ENCODE measurements at regions not wholly inside any gene's neighbourhood (a gene's known extent, or its start where the extent isn't known, plus 50 kb on each side); places are given as distances from the start of the nearest gene placed in this dataset.

GRCh38 chrX:80267790-80268189 lies 152.5 kb upstream of the TENT5D start:
- CTCF ChIA-PET, result no interaction called here
- no peaks in the 10 kb centered on the region for H3K36me3 ChIP-seq (ENCODE audit: low read depth)
- H3K9me3 ChIP-seq (ENCODE audit: insufficient read depth, low read depth), result no peaks in the 10 kb centered on the region
- POLR2A ChIA-PET (ENCODE audit: unreplicated experiment), result no interaction called here
- no peak overlapping the region for H3K4me2 ChIP-seq
- no peaks in the 10 kb centered on the region for H4K20me1 ChIP-seq (ENCODE audit: insufficient read depth)
- no peak overlapping the region for H2AFZ ChIP-seq
- DNase-seq, result no peak
- H3K4me3 ChIP-seq, result no peak overlapping the region
- H3F3A ChIP-seq (ENCODE audit: insufficient read depth, low read depth), result no peaks in the 10 kb centered on the region
- BruUV-seq (replicated peaks), result no TSS peak
- H3K4me1 ChIP-seq (replicated peaks; ENCODE audit: insufficient read depth), result no peaks in the 10 kb centered on the region
- no peaks in the 10 kb centered on the region for H3K79me2 ChIP-seq (ENCODE audit: low read depth)
- no peak overlapping the region for H3K27ac ChIP-seq
- intact Hi-C loops (cut with micrococcal nuclease; ENCODE audit: unreplicated experiment), result no loop called here
- H3K27me3 ChIP-seq (ENCODE audit: insufficient read depth, low read depth), result no peaks in the 10 kb centered on the region
- TF ChIP-seq CTCF (conservative IDR thresholded peaks at IDR 0.05), result no peak
- TF ChIP-seq EZH2 (IDR thresholded peaks at IDR 0.05; ENCODE audit: low read depth), result no peak
- H3K9me2 ChIP-seq (ENCODE audit: insufficient read depth), result no peaks in the 10 kb centered on the region

GRCh38 chrX:80282535-80282934 lies 137.7 kb upstream of the TENT5D start:
- Histone ChIP-seq H3K4me3 (no peak overlapping the region), H3K9me3 (ENCODE audit: insufficient read depth, low read depth) (no peaks in the 10 kb centered on the region), H3K4me2 (no peak overlapping the region), H3K4me1 (replicated peaks; ENCODE audit: insufficient read depth) (no peaks in the 10 kb centered on the region), H3K27ac (no peak overlapping the region), H4K20me1 (ENCODE audit: insufficient read depth) (no peaks in the 10 kb centered on the region), H3K36me3 (ENCODE audit: low read depth) (no peaks in the 10 kb centered on the region), H3F3A (ENCODE audit: insufficient read depth, low read depth) (no peaks in the 10 kb centered on the region), H3K79me2 (ENCODE audit: low read depth) (no peaks in the 10 kb centered on the region), H3K27me3 (ENCODE audit: insufficient read depth, low read depth) (no peaks in the 10 kb centered on the region), H3K9me2 (ENCODE audit: insufficient read depth) (no peaks in the 10 kb centered on the region), H2AFZ (no peak overlapping the region)
- DNase-seq, result no peak
- ChIA-PET CTCF (no interaction called here), POLR2A (ENCODE audit: unreplicated experiment) (no interaction called here)
- intact Hi-C loops (cut with micrococcal nuclease; ENCODE audit: unreplicated experiment), result no loop called here
- TF ChIP-seq EZH2 (IDR thresholded peaks at IDR 0.05; ENCODE audit: low read depth) (no peak), CTCF (conservative IDR thresholded peaks at IDR 0.05) (peak; percentile 58)
- no TSS peak for BruUV-seq (replicated peaks)

GRCh38 chrX:80285131-80285773 lies 135.0 kb upstream of the TENT5D start:
- Histone ChIP-seq H3K4me1 (replicated peaks; ENCODE audit: insufficient read depth) (no peaks in the 10 kb centered on the region), H3K9me3 (ENCODE audit: insufficient read depth, low read depth) (no peaks in the 10 kb centered on the region), H3K9me2 (ENCODE audit: insufficient read depth) (no peaks in the 10 kb centered on the region), H3F3A (ENCODE audit: insufficient read depth, low read depth) (no peaks in the 10 kb centered on the region), H3K4me3 (no peak overlapping the region), H3K27me3 (ENCODE audit: insufficient read depth, low read depth) (no peaks in the 10 kb centered on the region), H4K20me1 (ENCODE audit: insufficient read depth) (no peaks in the 10 kb centered on the region), H2AFZ (no peak overlapping the region), H3K79me2 (ENCODE audit: low read depth) (no peaks in the 10 kb centered on the region), H3K27ac (no peak overlapping the region), H3K4me2 (no peak overlapping the region), H3K36me3 (ENCODE audit: low read depth) (no peaks in the 10 kb centered on the region)
- POLR2A ChIA-PET (ENCODE audit: unreplicated experiment), result no interaction called here
- CTCF ChIA-PET, result no interaction called here
- BruUV-seq (replicated peaks), result no TSS peak
- TF ChIP-seq CTCF (conservative IDR thresholded peaks at IDR 0.05) (peak; percentile 66), EZH2 (IDR thresholded peaks at IDR 0.05; ENCODE audit: low read depth) (no peak)
- DNase-seq, result peak in 1 of 2 experiments; percentile 9
- intact Hi-C loops (cut with micrococcal nuclease; ENCODE audit: unreplicated experiment), result no loop called here
